Mucosa of stomach (tissue), 1 donor: ENCODE measurements at regions not wholly inside any gene's neighbourhood (a gene's known extent, or its start where the extent isn't known, plus 50 kb on each side); places are given as distances from the start of the nearest gene placed in this dataset.

Source experiments
- H3K27me3 ChIP-seq: one replicate; pipeline ENCODE4 v1.7.0; 2013; ENCODE audit warnings: mild to moderate bottlenecking, low read length; ENCODE audit not compliant: control insufficient read depth, insufficient read depth
- H3K36me3 ChIP-seq: one replicate; pipeline ENCODE4 v1.7.0; 2013; ENCODE audit warnings: low read length; ENCODE audit not compliant: control insufficient read depth, insufficient read depth
- H3K4me1 ChIP-seq: one replicate; pipeline ENCODE4 v1.7.0; 2013; ENCODE audit warnings: mild to moderate bottlenecking, low read length; ENCODE audit not compliant: control insufficient read depth, insufficient read depth
- H3K4me3 ChIP-seq: one replicate; pipeline ENCODE4 v1.7.0; 2013; ENCODE audit warnings: low read length
- H3K9ac ChIP-seq: one replicate; pipeline ENCODE4 v1.7.0; 2013; ENCODE audit warnings: mild to moderate bottlenecking, low read length, moderate library complexity
- H3K9me3 ChIP-seq: one replicate; pipeline ENCODE4 v1.7.0; 2013; ENCODE audit warnings: mild to moderate bottlenecking, low read length, moderate library complexity; ENCODE audit not compliant: control insufficient read depth
- donor health status: Pancreatic carcinoma.

GRCh38 chr16:87194172-87194571 lies 123.0 kb downstream of the C16orf95 start:
- Histone ChIP-seq H3K4me1 (no peaks in the 10 kb centered on the region), H3K9me3 (no peaks in the 10 kb centered on the region), H3K27me3 (no peaks in the 10 kb centered on the region), H3K9ac (no peak overlapping the region), H3K36me3 (no peaks in the 10 kb centered on the region), H3K4me3 (no peak overlapping the region)

DNA sequence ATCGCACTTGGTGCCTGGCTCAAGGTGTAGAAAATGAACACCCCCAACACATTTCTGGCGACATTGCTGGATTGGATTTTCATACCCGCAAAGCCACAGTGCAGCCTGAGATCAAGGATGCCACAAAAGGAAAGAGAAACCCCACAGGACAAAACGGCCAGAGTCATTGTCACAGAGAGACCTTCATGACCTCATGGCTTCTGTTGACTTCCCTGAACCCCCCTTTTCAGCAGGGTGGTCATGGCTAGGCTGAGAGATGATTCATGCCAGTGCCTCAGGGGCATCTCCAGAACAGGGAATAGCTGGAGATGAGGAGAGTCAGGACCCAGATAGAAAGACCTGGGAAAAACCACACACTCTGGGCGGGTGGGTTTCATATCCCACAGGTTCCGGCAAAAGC lies 122.0 kb downstream of the C16orf95 start:
- Histone ChIP-seq H3K27me3 (no peaks in the 10 kb centered on the region), H3K4me3 (no peak overlapping the region), H3K36me3 (no peaks in the 10 kb centered on the region), H3K9ac (no peak overlapping the region), H3K9me3 (no peaks in the 10 kb centered on the region), H3K4me1 (no peaks in the 10 kb centered on the region)

DNA sequence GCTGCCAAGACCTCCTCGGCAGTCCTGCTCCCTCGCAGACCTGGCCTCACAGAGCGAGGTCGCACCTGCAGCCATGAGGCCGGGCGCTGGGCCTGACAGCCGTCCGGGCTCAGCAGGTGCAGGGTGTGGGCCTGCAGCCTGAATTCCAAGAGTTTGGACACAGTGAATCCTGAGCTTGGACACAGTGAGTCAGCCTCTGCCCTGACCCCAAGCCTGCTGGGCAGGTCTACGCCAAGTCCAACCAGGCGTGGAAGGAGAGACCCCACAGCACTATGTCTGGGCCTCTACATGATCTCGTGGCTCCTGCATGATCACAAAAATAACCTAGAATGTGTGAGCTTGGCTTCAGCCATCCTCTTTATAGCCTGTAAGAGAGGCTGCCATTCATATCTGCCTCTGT lies 121.0 kb downstream of the C16orf95 start:
- H3K4me3 ChIP-seq, result no peak overlapping the region
- H3K4me1 ChIP-seq, result no peaks in the 10 kb centered on the region
- H3K36me3 ChIP-seq, result no peaks in the 10 kb centered on the region
- no peak overlapping the region for H3K9ac ChIP-seq
- no peaks in the 10 kb centered on the region for H3K27me3 ChIP-seq
- H3K9me3 ChIP-seq, result no peaks in the 10 kb centered on the region

GRCh38 chr16:87196661-87197060 lies 120.5 kb downstream of the C16orf95 start:
- Histone ChIP-seq H3K36me3 (no peaks in the 10 kb centered on the region), H3K27me3 (no peaks in the 10 kb centered on the region), H3K9me3 (no peaks in the 10 kb centered on the region), H3K9ac (no peak overlapping the region), H3K4me1 (no peaks in the 10 kb centered on the region), H3K4me3 (no peak overlapping the region)

DNA sequence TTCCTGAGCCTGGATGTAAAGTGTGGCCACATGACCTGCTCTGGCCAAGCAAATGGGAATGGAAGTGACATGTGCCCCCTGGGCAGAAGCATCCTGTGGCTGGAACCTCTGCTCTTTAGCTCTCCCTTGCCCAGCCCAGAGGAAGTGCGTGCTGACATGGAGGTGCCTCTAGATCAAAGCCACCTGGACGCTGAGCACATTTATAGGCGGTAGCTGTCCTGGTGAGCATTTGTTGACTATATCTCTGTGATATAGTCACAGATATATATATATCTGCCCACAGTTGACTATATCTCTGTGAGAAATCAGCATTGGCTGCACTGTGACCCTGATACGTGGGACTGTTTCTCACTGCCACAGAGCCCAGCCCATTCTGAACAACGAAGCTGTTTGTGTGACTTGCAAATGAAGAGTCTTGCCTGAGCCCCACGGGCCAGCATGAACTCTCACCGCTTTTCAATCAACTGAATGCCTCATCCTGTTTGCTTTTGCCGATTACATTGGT lies 118.8 kb downstream of the C16orf95 start:
- H3K9me3 ChIP-seq, result no peaks in the 10 kb centered on the region
- no peak overlapping the region for H3K9ac ChIP-seq
- H3K4me3 ChIP-seq, result no peak overlapping the region
- no peaks in the 10 kb centered on the region for H3K27me3 ChIP-seq
- no peaks in the 10 kb centered on the region for H3K36me3 ChIP-seq
- no peaks in the 10 kb centered on the region for H3K4me1 ChIP-seq

- no peaks in the 10 kb centered on the region for H3K27me3 ChIP-seq
- no peaks in the 10 kb centered on the region for H3K9me3 ChIP-seq
- H3K4me1 ChIP-seq, result no peaks in the 10 kb centered on the region
- H3K9ac ChIP-seq, result no peak overlapping the region
- no peaks in the 10 kb centered on the region for H3K36me3 ChIP-seq
- no peak overlapping the region for H3K4me3 ChIP-seq
Observed at GRCh38 chr16:87198881-87199280, 118.3 kb downstream of the C16orf95 start.

DNA sequence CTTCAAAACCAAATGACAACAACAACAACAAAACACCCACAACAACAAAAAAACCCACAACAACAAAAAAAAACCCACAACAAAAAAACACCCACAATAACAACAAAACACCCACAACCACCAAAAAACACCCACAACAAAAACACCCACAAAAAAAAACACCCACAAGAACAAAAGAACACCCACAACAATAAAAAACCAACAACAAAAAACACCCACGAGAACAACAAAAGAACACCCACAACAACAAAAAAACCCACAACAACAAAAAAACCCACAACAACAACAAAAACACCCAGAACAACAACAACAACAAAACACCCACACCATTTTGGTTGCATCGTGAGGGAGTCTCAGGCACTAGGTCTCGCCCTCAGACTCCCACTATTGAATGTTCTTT lies 117.8 kb downstream of the C16orf95 start:
- Histone ChIP-seq H3K36me3 (no peaks in the 10 kb centered on the region), H3K9ac (no peak overlapping the region), H3K4me3 (no peak overlapping the region), H3K4me1 (no peaks in the 10 kb centered on the region), H3K27me3 (no peaks in the 10 kb centered on the region), H3K9me3 (no peaks in the 10 kb centered on the region)

DNA sequence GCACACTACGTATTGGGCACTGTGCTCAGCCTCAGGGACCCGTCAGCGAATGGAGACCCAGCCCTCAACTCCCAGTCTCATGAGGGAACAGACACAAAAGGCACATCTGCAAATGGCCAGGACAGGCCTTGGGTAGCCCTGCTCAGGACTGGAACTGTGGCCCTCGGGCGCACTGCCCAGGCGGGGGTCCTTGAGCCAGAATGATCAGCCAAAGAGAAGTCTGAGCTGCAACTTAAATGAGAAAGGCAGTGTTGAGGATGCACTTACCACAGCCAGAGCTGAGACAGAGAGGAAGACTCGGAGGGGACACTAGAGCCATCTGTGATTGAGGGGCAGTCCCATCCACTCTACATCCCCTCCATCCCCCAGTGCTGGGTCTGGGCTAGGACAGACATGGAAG lies 117.3 kb downstream of the C16orf95 start:
- no peak overlapping the region for H3K4me3 ChIP-seq
- H3K27me3 ChIP-seq, result no peaks in the 10 kb centered on the region
- H3K4me1 ChIP-seq, result no peaks in the 10 kb centered on the region
- H3K9ac ChIP-seq, result no peak overlapping the region
- no peaks in the 10 kb centered on the region for H3K36me3 ChIP-seq
- H3K9me3 ChIP-seq, result no peaks in the 10 kb centered on the region

- no peak overlapping the region for H3K4me3 ChIP-seq
- H3K27me3 ChIP-seq, result no peaks in the 10 kb centered on the region
- no peaks in the 10 kb centered on the region for H3K36me3 ChIP-seq
- H3K4me1 ChIP-seq, result no peaks in the 10 kb centered on the region
- no peaks in the 10 kb centered on the region for H3K9me3 ChIP-seq
- H3K9ac ChIP-seq, result no peak overlapping the region
Observed at GRCh38 chr16:87200637-87201036, 116.6 kb downstream of the C16orf95 start.

GRCh38 chr16:87201052-87201451 lies 116.1 kb downstream of the C16orf95 start:
- Histone ChIP-seq H3K36me3 (no peaks in the 10 kb centered on the region), H3K9me3 (no peaks in the 10 kb centered on the region), H3K27me3 (no peaks in the 10 kb centered on the region), H3K4me3 (no peak overlapping the region), H3K9ac (no peak overlapping the region), H3K4me1 (no peaks in the 10 kb centered on the region)

GRCh38 chr16:87201790-87202189 lies 115.4 kb downstream of the C16orf95 start:
- H3K9ac ChIP-seq, result no peak overlapping the region
- H3K9me3 ChIP-seq, result no peaks in the 10 kb centered on the region
- no peaks in the 10 kb centered on the region for H3K27me3 ChIP-seq
- no peaks in the 10 kb centered on the region for H3K4me1 ChIP-seq
- H3K36me3 ChIP-seq, result no peaks in the 10 kb centered on the region
- H3K4me3 ChIP-seq, result no peak overlapping the region

- Histone ChIP-seq H3K4me3 (no peak overlapping the region), H3K9me3 (no peaks in the 10 kb centered on the region), H3K4me1 (no peaks in the 10 kb centered on the region), H3K36me3 (no peaks in the 10 kb centered on the region), H3K9ac (no peak overlapping the region), H3K27me3 (no peaks in the 10 kb centered on the region)
Observed at GRCh38 chr16:87202346-87202745, 114.8 kb downstream of the C16orf95 start.

DNA sequence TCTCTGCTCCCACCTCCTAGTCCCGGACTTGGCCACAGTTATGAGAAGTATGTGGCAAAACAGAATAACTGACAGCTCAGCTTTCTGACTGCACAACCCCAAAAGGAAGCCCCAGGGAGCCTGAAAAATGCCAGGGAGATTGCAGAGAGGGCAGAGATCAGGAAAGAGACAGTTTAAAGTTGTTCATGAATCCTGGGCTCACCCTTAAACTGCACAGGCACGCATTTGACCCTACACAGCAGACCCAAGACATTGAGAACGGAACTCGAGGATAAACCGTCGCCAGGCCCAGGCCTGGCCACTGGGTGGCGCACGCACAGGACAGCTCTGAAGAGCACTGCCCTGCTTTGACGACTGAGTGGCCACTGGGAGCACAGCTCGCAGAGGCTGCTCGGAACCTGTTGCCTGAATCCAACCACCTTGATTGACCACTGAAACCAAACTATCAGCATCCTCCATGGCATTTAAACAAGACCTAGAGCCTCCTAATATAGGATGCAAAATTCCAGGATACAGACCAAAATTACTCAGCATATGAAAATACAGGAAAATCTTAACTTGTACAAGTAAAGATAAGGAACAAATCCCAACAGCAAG lies 114.0 kb downstream of the C16orf95 start:
- Histone ChIP-seq H3K9me3 (no peaks in the 10 kb centered on the region), H3K9ac (no peak overlapping the region), H3K4me1 (no peaks in the 10 kb centered on the region), H3K36me3 (no peaks in the 10 kb centered on the region), H3K27me3 (no peaks in the 10 kb centered on the region), H3K4me3 (no peak overlapping the region)
